WERI-Rb-1 (cell line): ENCODE measurements at regions not wholly inside any gene's neighbourhood (a gene's known extent, or its start where the extent isn't known, plus 50 kb on each side); places are given as distances from the start of the nearest gene placed in this dataset.
A peak's percentile ranks its signal among the peaks of the same experiment; 100 is the strongest.

Source experiments
- DNase-seq: peaks from one replicate; pipeline ENCODE4 v3.0.0-alpha.2; 2020
- H3K27ac ChIP-seq: fragments of 250-450 bp; sonication (Bioruptor Pico); 2 replicates; pipeline ENCODE4 v1.5.1; 2020; ENCODE audit warnings: mild to moderate bottlenecking, moderate library complexity
- H3K27me3 ChIP-seq: fragments of 250-450 bp; sonication (Bioruptor Pico); 2 replicates; pipeline ENCODE4 v1.5.1; 2021; ENCODE audit warnings: mild to moderate bottlenecking, low read depth, moderate library complexity; ENCODE audit not compliant: insufficient read depth, severe bottlenecking
- H3K36me3 ChIP-seq: fragments of 250-450 bp; sonication (Bioruptor Pico); 2 replicates; pipeline ENCODE4 v1.5.1; 2020; ENCODE audit warnings: mild to moderate bottlenecking, moderate library complexity
- H3K4me3 ChIP-seq: 2 replicates; pipeline ENCODE4 v1.5.1; 2011; ENCODE audit warnings: low read depth, mild to moderate bottlenecking, control low read depth, low read length
- H3K9me3 ChIP-seq: fragments of 250-450 bp; sonication (Bioruptor Pico); 2 replicates; pipeline ENCODE4 v1.5.1; 2021; ENCODE audit warnings: mild to moderate bottlenecking, moderate library complexity; ENCODE audit not compliant: severe bottlenecking
- CTCF ChIP-seq: IDR thresholded peaks from 2 replicates; pipeline ENCODE4 v1.5.1; 2011; ENCODE audit warnings: low read depth, mild to moderate bottlenecking, control low read depth, inconsistent platforms, low read length

- H3K9me3 ChIP-seq: no peaks in the 10 kb centered on the region
- H3K27ac ChIP-seq: no peak overlapping the region
- H3K27me3 ChIP-seq: no peaks in the 10 kb centered on the region
- TF ChIP-seq CTCF: no peak
- no peak for DNase-seq
- H3K36me3 ChIP-seq: no peaks in the 10 kb centered on the region
- no peak overlapping the region for H3K4me3 ChIP-seq
These were observed 148.6 kb downstream of the CYP26A1 start for GRCh38 chr10:93222211-93222754.

DNA sequence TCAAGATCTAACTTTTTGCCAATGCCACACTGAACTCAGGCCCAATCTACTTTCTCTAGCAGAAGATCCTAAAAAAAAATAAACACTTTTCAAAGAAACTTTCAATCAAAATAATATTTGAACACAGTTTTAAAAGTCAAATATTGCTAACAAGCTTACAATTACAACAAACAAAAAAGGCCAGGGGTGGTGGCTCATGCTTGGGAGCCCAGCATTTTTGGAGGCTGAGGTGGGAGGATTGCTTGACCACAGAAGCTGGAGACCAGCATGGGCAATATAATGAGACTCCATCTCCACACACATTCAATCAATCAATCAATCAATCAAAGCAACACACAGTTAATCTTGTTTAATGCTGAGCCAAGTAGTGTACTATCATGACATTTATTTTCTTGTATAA is 149.2 kb downstream of the CYP26A1 start:
- H3K36me3 ChIP-seq: no peaks in the 10 kb centered on the region

DNA sequence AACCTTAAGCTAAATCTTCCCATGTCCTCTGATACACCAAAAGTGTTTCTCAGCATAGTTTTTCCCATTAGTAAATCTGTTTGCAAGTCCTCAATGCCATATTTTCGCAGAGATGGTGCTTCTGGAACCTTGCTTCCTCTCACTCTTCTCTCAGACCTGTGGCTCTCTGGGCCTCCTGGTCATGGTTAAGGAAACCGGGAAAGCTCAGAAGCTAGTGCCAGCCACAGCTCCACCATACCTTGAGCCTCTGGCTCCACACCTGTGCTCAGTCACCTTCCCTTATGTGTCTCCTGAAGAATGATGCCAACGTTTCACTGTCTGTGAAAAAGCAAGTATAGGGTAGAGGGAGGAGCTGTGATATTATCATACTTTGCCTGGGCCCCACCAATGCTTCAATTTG is 149.6 kb downstream of the CYP26A1 start:
- no peak for DNase-seq
- Histone ChIP-seq H3K4me3 (no peak overlapping the region), H3K36me3 (no peaks in the 10 kb centered on the region), H3K27ac (no peak overlapping the region), H3K27me3 (no peaks in the 10 kb centered on the region), H3K9me3 (no peaks in the 10 kb centered on the region)
- TF ChIP-seq CTCF: no peak

More for the DNA sequence above, 149.2 kb downstream of the CYP26A1 start:
- no peak for TF ChIP-seq CTCF
- Histone ChIP-seq H3K27ac (no peak overlapping the region), H3K9me3 (no peaks in the 10 kb centered on the region), H3K4me3 (no peak overlapping the region), H3K27me3 (no peaks in the 10 kb centered on the region)
- DNase-seq: no peak

DNA sequence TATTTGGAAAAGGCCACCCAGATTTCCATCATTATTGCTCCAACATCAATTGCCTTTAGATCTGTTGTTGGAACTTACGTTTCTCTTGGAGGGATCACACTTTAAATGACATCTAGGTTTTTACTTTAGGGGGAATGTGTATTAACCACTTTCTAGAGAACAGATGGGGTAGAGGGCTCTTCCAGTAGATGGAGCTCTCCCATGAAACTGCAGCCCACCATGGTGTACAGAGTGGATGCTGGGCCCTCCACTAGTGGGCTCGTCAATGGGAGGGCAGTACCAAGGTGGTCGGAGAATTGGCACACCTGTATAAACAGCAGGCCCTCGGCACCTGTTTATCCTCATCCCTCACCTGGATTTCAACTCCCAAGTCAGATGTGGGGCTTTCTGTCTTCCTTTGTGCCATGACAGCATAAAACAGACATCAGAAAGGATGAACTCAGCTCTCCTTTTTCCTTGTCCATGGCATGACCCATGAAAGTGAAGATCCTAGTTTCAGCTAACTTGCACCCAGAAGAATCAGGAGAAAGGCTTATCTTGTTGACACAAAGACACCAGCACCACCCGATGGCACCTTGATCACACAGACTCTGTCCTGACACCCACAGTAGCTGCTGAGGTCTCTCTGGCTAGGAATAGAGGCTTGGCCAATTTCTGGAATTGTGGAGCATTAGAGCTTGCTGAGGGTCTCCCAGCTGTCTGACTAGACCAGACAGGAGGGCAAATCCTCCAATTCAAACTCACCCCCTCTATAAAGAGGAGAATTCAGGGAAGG is 150.5 kb downstream of the CYP26A1 start:
- Histone ChIP-seq H3K27ac (no peak overlapping the region), H3K4me3 (no peak overlapping the region), H3K27me3 (no peaks in the 10 kb centered on the region), H3K36me3 (no peaks in the 10 kb centered on the region), H3K9me3 (no peaks in the 10 kb centered on the region)
- no peak for DNase-seq
- TF ChIP-seq CTCF: peak; percentile 41

- H3K27ac ChIP-seq: no peak overlapping the region
- H3K9me3 ChIP-seq: no peaks in the 10 kb centered on the region
- no peak overlapping the region for H3K4me3 ChIP-seq
- TF ChIP-seq CTCF: no peak
- no peaks in the 10 kb centered on the region for H3K27me3 ChIP-seq
- no peaks in the 10 kb centered on the region for H3K36me3 ChIP-seq
- DNase-seq: no peak
These were observed 152.2 kb downstream of the CYP26A1 start for GRCh38 chr10:93225938-93226337.
